HG02763 (cell line): ENCODE measurements at regions not wholly inside any gene's neighbourhood (a gene's known extent, or its start where the extent isn't known, plus 50 kb on each side); places are given as distances from the start of the nearest gene placed in this dataset.

Experiments
- ATAC-seq: cut with Tn5 transposase; IDR thresholded peaks from one replicate; pipeline ENCODE4 v1.9.1; 2021; ENCODE audit warnings: mild to moderate bottlenecking, moderate library complexity; ENCODE audit not compliant: unreplicated experiment

GRCh38 chr3:181457190-181457589, 254.5 kb upstream of the SOX2 start:
- ATAC-seq, result no peak

DNA sequence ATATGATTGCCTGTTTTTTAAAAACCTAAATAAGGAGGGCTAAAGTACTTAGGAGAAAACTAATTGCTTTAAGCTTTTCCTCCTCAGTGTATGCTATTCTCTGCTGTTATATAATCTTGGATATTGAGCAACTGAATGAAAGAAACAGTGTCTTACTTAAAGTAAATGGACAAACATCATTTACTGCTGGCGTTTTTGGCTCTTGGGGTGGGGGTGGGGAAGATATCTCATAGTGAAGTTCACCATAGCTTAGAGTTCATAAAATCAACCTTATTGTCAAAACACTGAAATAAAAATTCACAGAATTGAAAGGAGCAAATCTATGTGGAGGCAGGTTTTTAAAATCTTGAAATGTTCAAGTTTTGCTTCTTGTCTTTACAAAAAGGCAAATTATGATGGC, 256.4 kb upstream of the SOX2 start:
- ATAC-seq, result no peak

- no peak for ATAC-seq
Measured at GRCh38 chr3:181454451-181455027, 257.2 kb upstream of the SOX2 start.

DNA sequence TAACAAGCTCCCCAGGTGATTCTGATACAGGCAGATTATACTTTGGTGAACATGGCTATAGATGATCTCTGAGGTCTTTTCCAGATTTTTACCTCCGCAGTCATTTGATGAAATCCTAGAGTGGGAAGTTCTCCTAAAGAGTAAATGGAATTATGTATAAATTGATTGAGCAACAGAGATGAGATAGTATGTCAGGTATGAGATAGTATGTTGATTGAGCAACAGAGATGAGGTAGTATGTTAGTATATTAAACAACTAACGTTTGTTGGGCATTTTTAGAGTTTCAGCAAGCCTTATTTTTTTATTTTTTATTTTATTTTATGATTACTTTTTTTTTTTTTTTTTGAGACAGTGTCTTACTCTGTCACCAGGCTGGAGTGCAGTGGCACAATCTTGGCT, 265.0 kb upstream of the SOX2 start:
- ATAC-seq, result no peak

- ATAC-seq, result no peak
Measured at GRCh38 chr3:181442066-181442465, 269.7 kb upstream of the SOX2 start.

DNA sequence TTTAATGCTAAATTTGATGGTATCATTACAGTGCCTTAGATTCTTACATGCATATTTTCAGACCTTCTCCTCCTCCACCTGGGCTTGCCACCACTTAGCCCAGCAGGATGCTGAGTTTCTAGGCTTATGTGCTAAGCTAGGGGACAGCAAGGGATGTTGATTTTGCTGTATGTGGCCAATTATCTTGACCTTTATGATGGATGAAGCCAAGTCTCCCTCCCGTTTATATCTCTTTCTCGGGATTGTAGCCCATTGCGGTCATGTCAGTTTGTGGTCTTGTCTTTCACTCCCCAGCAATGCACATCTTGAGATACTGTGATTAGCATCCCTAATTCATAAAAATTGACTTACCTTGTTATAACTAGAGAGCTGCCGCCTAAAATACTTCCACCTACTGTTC, 278.7 kb upstream of the SOX2 start:
- ATAC-seq, result no peak

- no peak for ATAC-seq
Measured at GRCh38 chr3:181431748-181432147, 280.0 kb upstream of the SOX2 start.

GRCh38 chr3:181425074-181425473, 286.7 kb upstream of the SOX2 start:
- ATAC-seq, result no peak

- ATAC-seq, result no peak
Measured at GRCh38 chr3:181418233-181418632, 293.5 kb upstream of the SOX2 start.

GRCh38 chr3:181417748-181418147, 294.0 kb upstream of the SOX2 start:
- ATAC-seq, result no peak

DNA sequence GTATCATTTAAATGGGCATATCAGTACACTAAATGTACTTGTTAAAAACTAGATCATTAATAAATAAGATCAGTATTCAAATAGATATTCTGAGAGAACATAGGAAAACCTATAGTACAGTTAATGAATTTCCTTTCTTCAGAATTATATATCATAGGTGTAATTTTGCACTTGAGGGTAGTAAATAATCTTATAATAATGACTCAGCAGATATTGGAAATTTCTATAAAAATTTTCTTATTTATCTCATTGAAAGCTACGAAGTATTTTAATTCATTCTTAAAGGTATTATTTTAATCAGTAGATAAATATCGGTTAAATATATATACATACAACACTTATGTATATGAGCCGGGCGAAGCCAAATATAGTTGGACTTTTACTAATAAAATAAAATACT, 300.9 kb upstream of the SOX2 start:
- no peak for ATAC-seq

- ATAC-seq, result no peak
Measured at GRCh38 chr3:181403876-181404660, 307.7 kb upstream of the SOX2 start.

GRCh38 chr3:181402347-181402746, 309.4 kb upstream of the SOX2 start:
- ATAC-seq, result no peak

- no peak for ATAC-seq
Measured at GRCh38 chr3:181384970-181385369, 326.8 kb upstream of the SOX2 start.

DNA sequence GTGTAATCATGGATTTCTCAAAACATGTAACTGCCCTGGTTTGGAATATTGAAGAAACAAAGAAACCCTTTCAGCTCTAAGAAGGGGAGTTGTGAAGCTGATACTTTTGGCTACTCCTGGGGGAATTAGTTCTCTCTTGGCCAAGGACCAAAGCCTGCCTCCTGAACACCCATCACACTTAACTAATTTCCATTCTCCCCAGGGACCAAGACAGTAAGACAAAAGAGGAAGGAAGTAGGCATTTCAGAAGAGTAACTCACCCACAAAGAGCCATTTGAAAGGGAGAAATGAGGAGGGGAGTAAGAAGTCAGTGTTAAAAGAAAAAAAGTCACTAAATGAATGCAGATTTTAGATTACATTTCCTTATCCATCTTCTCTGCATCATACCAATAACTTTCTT, 328.0 kb upstream of the SOX2 start:
- ATAC-seq, result no peak

DNA sequence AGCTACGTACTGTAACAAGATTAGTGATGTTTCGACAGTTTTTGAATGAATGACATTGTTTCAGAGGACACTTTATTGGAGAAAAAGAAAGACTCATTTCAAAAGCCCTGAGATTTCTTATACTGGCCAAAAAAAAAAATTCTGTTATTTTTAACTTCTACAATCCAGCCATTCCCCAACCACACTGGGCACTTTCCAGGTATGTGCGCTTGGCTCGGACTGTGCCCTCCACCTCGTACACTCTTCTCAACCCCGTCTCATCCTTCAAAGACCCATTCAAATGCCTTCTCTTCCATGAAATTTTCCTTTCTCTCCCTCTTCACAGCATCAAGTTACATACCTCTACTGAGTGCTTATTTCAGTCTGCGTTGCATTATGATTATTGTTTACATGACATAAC, 328.5 kb upstream of the SOX2 start:
- no peak for ATAC-seq

DNA sequence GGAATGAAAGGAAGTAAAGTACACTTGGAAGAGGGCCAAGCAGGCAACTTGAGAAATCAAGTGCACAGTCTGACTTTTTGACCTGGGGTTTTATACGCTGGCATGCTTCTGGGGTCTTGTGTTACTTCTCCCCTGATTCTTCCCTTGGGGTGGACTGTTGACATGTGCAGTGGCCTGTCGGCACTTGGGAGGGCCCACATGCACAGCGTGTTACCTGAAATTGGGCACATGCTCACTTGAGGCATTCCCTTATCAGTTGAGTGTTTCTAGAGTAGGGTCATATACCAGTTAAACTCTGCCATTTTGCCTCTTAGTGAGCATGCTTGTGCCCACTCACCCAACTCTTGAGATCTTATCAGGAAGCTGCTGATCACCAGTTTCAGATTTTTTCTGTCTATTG, 329.1 kb upstream of the SOX2 start:
- no peak for ATAC-seq

DNA sequence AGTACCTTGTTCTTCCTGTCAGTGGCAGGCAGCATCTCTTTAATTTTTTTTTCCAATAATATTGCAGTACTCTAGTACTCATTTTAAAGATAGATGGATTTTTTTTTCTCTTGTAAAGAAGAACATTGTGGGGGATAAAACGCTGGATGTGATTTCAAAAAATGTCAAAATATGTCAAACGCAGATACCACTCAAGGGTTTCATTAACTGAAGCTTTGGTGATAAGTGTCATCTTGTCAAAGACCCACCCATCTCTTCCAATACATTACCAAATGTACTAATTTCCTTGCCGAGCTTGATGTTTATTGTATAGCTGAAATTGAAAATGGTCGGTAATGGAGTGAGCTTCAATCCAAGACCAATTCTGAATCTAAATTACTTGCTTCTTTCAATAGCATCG, 332.4 kb upstream of the SOX2 start:
- ATAC-seq, result no peak

- no peak for ATAC-seq
Measured at GRCh38 chr3:181369637-181370036, 342.1 kb upstream of the SOX2 start.

GRCh38 chr3:181363231-181363630, 348.5 kb upstream of the SOX2 start:
- ATAC-seq, result no peak

GRCh38 chr3:181362378-181362777, 349.3 kb upstream of the SOX2 start:
- no peak for ATAC-seq

- no peak for ATAC-seq
Measured at GRCh38 chr3:181358562-181358961, 353.2 kb upstream of the SOX2 start.

DNA sequence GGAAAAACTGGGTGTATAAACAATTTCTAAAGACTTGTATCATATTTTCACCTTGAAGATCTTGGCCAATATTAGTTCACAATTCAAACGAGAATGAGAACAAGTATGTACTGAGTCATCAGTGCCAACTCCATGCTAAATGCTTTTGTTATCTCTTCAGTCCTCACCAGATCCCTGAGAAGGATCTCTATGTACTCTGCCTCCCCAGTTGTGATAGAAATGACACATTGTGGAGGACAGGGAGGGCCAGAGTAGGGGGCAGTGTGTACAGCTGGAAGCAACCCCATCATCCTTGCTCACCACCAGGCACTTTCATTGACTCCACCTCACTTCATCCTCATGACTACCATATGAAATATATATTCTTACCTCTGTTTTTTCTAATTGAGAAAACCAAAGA, 353.7 kb upstream of the SOX2 start:
- ATAC-seq, result no peak
